GM19035 (cell line): ENCODE measurements at regions not wholly inside any gene's neighbourhood (a gene's known extent, or its start where the extent isn't known, plus 50 kb on each side); places are given as distances from the start of the nearest gene placed in this dataset.

Source experiments
- ATAC-seq: cut with Tn5 transposase; IDR thresholded peaks from one replicate; pipeline ENCODE4 v1.9.1; 2021; ENCODE audit not compliant: unreplicated experiment

- no peak for ATAC-seq
These were observed 1346.8 kb upstream of the PIK3C3 start for GRCh38 chr18:40608226-40608625.

GRCh38 chr18:40607542-40608148 lies 1347.4 kb upstream of the PIK3C3 start:
- no peak for ATAC-seq

GRCh38 chr18:40606996-40607395 lies 1348.0 kb upstream of the PIK3C3 start:
- ATAC-seq = no peak

GRCh38 chr18:40583671-40584070 lies 1371.4 kb upstream of the PIK3C3 start:
- ATAC-seq = no peak

GRCh38 chr18:40582105-40582504 lies 1372.9 kb upstream of the PIK3C3 start:
- ATAC-seq = no peak

GRCh38 chr18:40577981-40578365 lies 1377.1 kb upstream of the PIK3C3 start:
- ATAC-seq = no peak

- ATAC-seq = no peak
These were observed 1377.6 kb upstream of the PIK3C3 start for GRCh38 chr18:40577239-40577980.

- no peak for ATAC-seq
These were observed 1378.4 kb upstream of the PIK3C3 start for GRCh38 chr18:40576507-40577115.

GRCh38 chr18:40570615-40571014 lies 1384.4 kb upstream of the PIK3C3 start:
- ATAC-seq = no peak

GRCh38 chr18:40569605-40570004 lies 1385.4 kb upstream of the PIK3C3 start:
- ATAC-seq = no peak

GRCh38 chr18:40566510-40566844 lies 1388.6 kb upstream of the PIK3C3 start:
- no peak for ATAC-seq

- ATAC-seq = no peak
These were observed 1389.1 kb upstream of the PIK3C3 start for GRCh38 chr18:40565805-40566509.

- ATAC-seq = no peak
These were observed 1395.5 kb upstream of the PIK3C3 start for GRCh38 chr18:40559556-40559955.

GRCh38 chr18:40558706-40559392 lies 1396.2 kb upstream of the PIK3C3 start:
- ATAC-seq = no peak

GRCh38 chr18:40555914-40556313 lies 1399.1 kb upstream of the PIK3C3 start:
- no peak for ATAC-seq

- ATAC-seq = no peak
These were observed 1402.0 kb upstream of the PIK3C3 start for GRCh38 chr18:40553029-40553428.

GRCh38 chr18:40546875-40547274 lies 1408.2 kb upstream of the PIK3C3 start:
- ATAC-seq = no peak

- ATAC-seq = no peak
These were observed 1420.3 kb upstream of the PIK3C3 start for GRCh38 chr18:40534723-40535122.

GRCh38 chr18:40532046-40532445 lies 1423.0 kb upstream of the PIK3C3 start:
- ATAC-seq = no peak

- no peak for ATAC-seq
These were observed 1424.0 kb upstream of the PIK3C3 start for GRCh38 chr18:40531051-40531450.

GRCh38 chr18:40529478-40529877 lies 1425.6 kb upstream of the PIK3C3 start:
- no peak for ATAC-seq
